ENCODE measurements at regions not wholly inside any gene's neighbourhood (a gene's known extent, or its start where the extent isn't known, plus 50 kb on each side); places are given as distances from the start of the nearest gene placed in this dataset.
"Not testable (repeated sequence)": the region's sequence is repeated elsewhere in the genome, so short reads cannot be mapped to it uniquely, and the experiment has no call there.

- no peaks in the 10 kb centered on the region for H3K27me3 ChIP-seq
- TF ChIP-seq POLR2A (IDR thresholded peaks at IDR 0.05), result no peak
- no peak for TF ChIP-seq EP300 (IDR thresholded peaks at IDR 0.05; ENCODE audit: low read depth)
- TF ChIP-seq POLR2AphosphoS5 (IDR thresholded peaks at IDR 0.05), result no peak
- no peak for TF ChIP-seq CTCF (IDR thresholded peaks at IDR 0.05)
- no peaks in the 10 kb centered on the region for H3K4me1 ChIP-seq
- intact Hi-C loops (cut with DNase I; ENCODE audit: low total_unique reads), result no loop called here
- in situ Hi-C loops (cut with MboI; ENCODE audit: low pct_ligation_motif_present in 1 of 4, low pct_unique_long_range_greater_than_20kb in 1 of 4, low sequenced_read_pairs in 3 of 4), result no loop called here
- H3K9me3 ChIP-seq, result no peaks in the 10 kb centered on the region
- no peaks in the 10 kb centered on the region for H3K36me3 ChIP-seq
- WGBS, 2 donors (ENCODE audit: low coverage in 1 of 2), result 86 to 89% methylated on average over 2 to 4 of the region's 4 CpGs
- no peak overlapping the region for H3K4me3 ChIP-seq
- no peak for DNase-seq
- no peak overlapping the region for H3K27ac ChIP-seq
Observed at GRCh38 chr3:73257186-73257585, 195.7 kb downstream of the EBLN2 start.

- Histone ChIP-seq H3K36me3 (no peaks in the 10 kb centered on the region), H3K27ac (no peak overlapping the region), H3K4me3 (no peak overlapping the region), H3K4me1 (no peaks in the 10 kb centered on the region), H3K9me3 (no peaks in the 10 kb centered on the region), H3K27me3 (no peaks in the 10 kb centered on the region)
- DNase-seq, result no peak
- 79% methylated on average over 4 of the region's 4 CpGs; no CpG with 5 or more reads in 1 of the 2 donors for WGBS, 2 donors (ENCODE audit: low coverage in 1 of 2)
- TF ChIP-seq POLR2A (IDR thresholded peaks at IDR 0.05), result no peak
- TF ChIP-seq CTCF (IDR thresholded peaks at IDR 0.05), result no peak
- no peak for TF ChIP-seq EP300 (IDR thresholded peaks at IDR 0.05; ENCODE audit: low read depth)
- no peak for TF ChIP-seq POLR2AphosphoS5 (IDR thresholded peaks at IDR 0.05)
- in situ Hi-C loops (cut with MboI; ENCODE audit: low pct_ligation_motif_present in 1 of 4, low pct_unique_long_range_greater_than_20kb in 1 of 4, low sequenced_read_pairs in 3 of 4) (no loop called here), intact Hi-C loops (cut with DNase I; ENCODE audit: low total_unique reads) (no loop called here)
Observed at GRCh38 chr3:73258057-73258456, 196.6 kb downstream of the EBLN2 start.

- intact Hi-C loops (cut with DNase I; ENCODE audit: low total_unique reads) (no loop called here), in situ Hi-C loops (cut with MboI; ENCODE audit: low pct_ligation_motif_present in 1 of 4, low pct_unique_long_range_greater_than_20kb in 1 of 4, low sequenced_read_pairs in 3 of 4) (no loop called here)
- 91% methylated on average over 2 of the region's 2 CpGs; no CpG with 5 or more reads in 1 of the 2 donors for WGBS, 2 donors (ENCODE audit: low coverage in 1 of 2)
Observed at GRCh38 chr3:73259291-73259690, 197.8 kb downstream of the EBLN2 start.

GRCh38 chr3:73259856-73260255, 198.4 kb downstream of the EBLN2 start:
- Histone ChIP-seq H3K4me3 (no peak overlapping the region), H3K27me3 (no peaks in the 10 kb centered on the region), H3K36me3 (no peaks in the 10 kb centered on the region), H3K4me1 (no peaks in the 10 kb centered on the region), H3K9me3 (no peaks in the 10 kb centered on the region), H3K27ac (no peak overlapping the region)
- intact Hi-C loops (cut with DNase I; ENCODE audit: low total_unique reads), result no loop called here
- no peak for DNase-seq
- TF ChIP-seq EP300 (IDR thresholded peaks at IDR 0.05; ENCODE audit: low read depth), result no peak
- TF ChIP-seq POLR2AphosphoS5 (IDR thresholded peaks at IDR 0.05), result no peak
- TF ChIP-seq CTCF (IDR thresholded peaks at IDR 0.05), result no peak
- no peak for TF ChIP-seq POLR2A (IDR thresholded peaks at IDR 0.05)
- in situ Hi-C loops (cut with MboI; ENCODE audit: low pct_ligation_motif_present in 1 of 4, low pct_unique_long_range_greater_than_20kb in 1 of 4, low sequenced_read_pairs in 3 of 4), result no loop called here
- 65 to 67% methylated on average over 1 of the region's 1 CpG for WGBS, 2 donors (ENCODE audit: low coverage in 1 of 2)

More at GRCh38 chr3:73259291-73259690, 197.8 kb downstream of the EBLN2 start:
- no peak for TF ChIP-seq EP300 (IDR thresholded peaks at IDR 0.05; ENCODE audit: low read depth)
- TF ChIP-seq POLR2AphosphoS5 (IDR thresholded peaks at IDR 0.05), result no peak
- no peak for TF ChIP-seq POLR2A (IDR thresholded peaks at IDR 0.05)
- TF ChIP-seq CTCF (IDR thresholded peaks at IDR 0.05), result no peak
- Histone ChIP-seq H3K27me3 (no peaks in the 10 kb centered on the region), H3K27ac (no peak overlapping the region), H3K36me3 (no peaks in the 10 kb centered on the region), H3K4me3 (no peak overlapping the region), H3K4me1 (no peaks in the 10 kb centered on the region), H3K9me3 (no peaks in the 10 kb centered on the region)
- no peak for DNase-seq

GRCh38 chr3:73266558-73266957, 205.1 kb downstream of the EBLN2 start:
- in situ Hi-C loops (cut with MboI; ENCODE audit: low pct_ligation_motif_present in 1 of 4, low pct_unique_long_range_greater_than_20kb in 1 of 4, low sequenced_read_pairs in 3 of 4); H3K27me3 ChIP-seq; H3K27ac ChIP-seq; H3K4me1 ChIP-seq; H3K36me3 ChIP-seq; DNase-seq; H3K9me3 ChIP-seq; H3K4me3 ChIP-seq; intact Hi-C loops (cut with DNase I; ENCODE audit: low total_unique reads): not testable (repeated sequence)
- WGBS, 2 donors (ENCODE audit: low coverage in 1 of 2), result 76 to 100% methylated on average over 1 of the region's 1 CpG

GRCh38 chr3:73269126-73269525, 207.7 kb downstream of the EBLN2 start:
- H3K27me3 ChIP-seq; H3K9me3 ChIP-seq; H3K4me1 ChIP-seq; in situ Hi-C loops (cut with MboI; ENCODE audit: low pct_ligation_motif_present in 1 of 4, low pct_unique_long_range_greater_than_20kb in 1 of 4, low sequenced_read_pairs in 3 of 4); intact Hi-C loops (cut with DNase I; ENCODE audit: low total_unique reads); DNase-seq; H3K4me3 ChIP-seq; H3K27ac ChIP-seq; H3K36me3 ChIP-seq: not testable (repeated sequence)
- WGBS, 2 donors (ENCODE audit: low coverage in 1 of 2), result 98% methylated on average over 8 of the region's 25 CpGs; no CpG with 5 or more reads in 1 of the 2 donors
